Mucosa of stomach (tissue), 1 donor: ENCODE measurements at regions not wholly inside any gene's neighbourhood (a gene's known extent, or its start where the extent isn't known, plus 50 kb on each side); places are given as distances from the start of the nearest gene placed in this dataset.
"Not testable (repeated sequence)": the region's sequence is repeated elsewhere in the genome, so short reads cannot be mapped to it uniquely, and the experiment has no call there.

Source experiments
- H3K27me3 ChIP-seq: one replicate; pipeline ENCODE4 v1.7.0; 2013; ENCODE audit warnings: mild to moderate bottlenecking, low read length; ENCODE audit not compliant: control insufficient read depth, insufficient read depth
- H3K36me3 ChIP-seq: one replicate; pipeline ENCODE4 v1.7.0; 2013; ENCODE audit warnings: low read length; ENCODE audit not compliant: control insufficient read depth, insufficient read depth
- H3K4me1 ChIP-seq: one replicate; pipeline ENCODE4 v1.7.0; 2013; ENCODE audit warnings: mild to moderate bottlenecking, low read length; ENCODE audit not compliant: control insufficient read depth, insufficient read depth
- H3K4me3 ChIP-seq: one replicate; pipeline ENCODE4 v1.7.0; 2013; ENCODE audit warnings: low read length
- H3K9ac ChIP-seq: one replicate; pipeline ENCODE4 v1.7.0; 2013; ENCODE audit warnings: mild to moderate bottlenecking, low read length, moderate library complexity
- H3K9me3 ChIP-seq: one replicate; pipeline ENCODE4 v1.7.0; 2013; ENCODE audit warnings: mild to moderate bottlenecking, low read length, moderate library complexity; ENCODE audit not compliant: control insufficient read depth
- donor health status: Pancreatic carcinoma.

- no peaks in the 10 kb centered on the region for H3K4me1 ChIP-seq
- H3K9ac ChIP-seq = no peak overlapping the region
- H3K27me3 ChIP-seq = no peaks in the 10 kb centered on the region
- H3K36me3 ChIP-seq = no peaks in the 10 kb centered on the region
- no peak overlapping the region for H3K4me3 ChIP-seq
- H3K9me3 ChIP-seq = no peaks in the 10 kb centered on the region
Observed at GRCh38 chr6:16884526-16884925, 123.3 kb upstream of the ATXN1 start.

- H3K9me3 ChIP-seq = no peaks in the 10 kb centered on the region
- no peak overlapping the region for H3K4me3 ChIP-seq
- no peaks in the 10 kb centered on the region for H3K27me3 ChIP-seq
- H3K9ac ChIP-seq = no peak overlapping the region
- no peaks in the 10 kb centered on the region for H3K4me1 ChIP-seq
- no peaks in the 10 kb centered on the region for H3K36me3 ChIP-seq
Observed at GRCh38 chr6:16883414-16883813, 122.2 kb upstream of the ATXN1 start.

GRCh38 chr6:16882230-16882629, 121.0 kb upstream of the ATXN1 start:
- Histone ChIP-seq H3K27me3 (no peaks in the 10 kb centered on the region), H3K4me1 (no peaks in the 10 kb centered on the region), H3K36me3 (no peaks in the 10 kb centered on the region), H3K9ac (no peak overlapping the region), H3K4me3 (no peak overlapping the region), H3K9me3 (no peaks in the 10 kb centered on the region)

GRCh38 chr6:16876852-16877251, 115.6 kb upstream of the ATXN1 start:
- not testable (repeated sequence) for H3K36me3 ChIP-seq

GRCh38 chr6:16876201-16876600, 114.9 kb upstream of the ATXN1 start:
- H3K9ac ChIP-seq = no peak overlapping the region
- H3K27me3 ChIP-seq = no peaks in the 10 kb centered on the region
- no peaks in the 10 kb centered on the region for H3K4me1 ChIP-seq
- no peaks in the 10 kb centered on the region for H3K36me3 ChIP-seq
- no peak overlapping the region for H3K4me3 ChIP-seq
- H3K9me3 ChIP-seq = no peaks in the 10 kb centered on the region

More at GRCh38 chr6:16876852-16877251, 115.6 kb upstream of the ATXN1 start:
- not testable (repeated sequence) for H3K9ac ChIP-seq, H3K4me3 ChIP-seq, H3K27me3 ChIP-seq, H3K9me3 ChIP-seq, H3K4me1 ChIP-seq

- Histone ChIP-seq H3K9me3 (no peaks in the 10 kb centered on the region), H3K4me3 (no peak overlapping the region), H3K27me3 (no peaks in the 10 kb centered on the region), H3K9ac (no peak overlapping the region), H3K4me1 (no peaks in the 10 kb centered on the region), H3K36me3 (no peaks in the 10 kb centered on the region)
Observed at GRCh38 chr6:16873698-16874097, 112.4 kb upstream of the ATXN1 start.

GRCh38 chr6:16872543-16873235, 111.4 kb upstream of the ATXN1 start:
- Histone ChIP-seq H3K4me1 (no peaks in the 10 kb centered on the region), H3K4me3 (no peak overlapping the region), H3K27me3 (no peaks in the 10 kb centered on the region), H3K9ac (no peak overlapping the region), H3K36me3 (no peaks in the 10 kb centered on the region), H3K9me3 (no peaks in the 10 kb centered on the region)

GRCh38 chr6:16871047-16871446, 109.8 kb upstream of the ATXN1 start:
- no peak overlapping the region for H3K4me3 ChIP-seq
- H3K27me3 ChIP-seq = no peaks in the 10 kb centered on the region
- H3K9me3 ChIP-seq = no peaks in the 10 kb centered on the region
- no peaks in the 10 kb centered on the region for H3K4me1 ChIP-seq
- H3K9ac ChIP-seq = no peak overlapping the region
- H3K36me3 ChIP-seq = no peaks in the 10 kb centered on the region

- H3K9ac ChIP-seq = no peak overlapping the region
- H3K36me3 ChIP-seq = no peaks in the 10 kb centered on the region
- no peaks in the 10 kb centered on the region for H3K4me1 ChIP-seq
- no peaks in the 10 kb centered on the region for H3K9me3 ChIP-seq
- H3K4me3 ChIP-seq = no peak overlapping the region
- H3K27me3 ChIP-seq = no peaks in the 10 kb centered on the region
Observed at GRCh38 chr6:16868968-16869367, 107.7 kb upstream of the ATXN1 start.

- Histone ChIP-seq H3K27me3 (no peaks in the 10 kb centered on the region), H3K36me3 (no peaks in the 10 kb centered on the region), H3K9ac (no peak overlapping the region), H3K4me1 (no peaks in the 10 kb centered on the region), H3K9me3 (no peaks in the 10 kb centered on the region), H3K4me3 (no peak overlapping the region)
Observed at GRCh38 chr6:16857969-16858592, 96.8 kb upstream of the ATXN1 start.

GRCh38 chr6:16855460-16855859, 94.2 kb upstream of the ATXN1 start:
- Histone ChIP-seq H3K36me3 (no peaks in the 10 kb centered on the region), H3K9ac (no peak overlapping the region), H3K4me3 (no peak overlapping the region), H3K4me1 (no peaks in the 10 kb centered on the region), H3K27me3 (no peaks in the 10 kb centered on the region), H3K9me3 (no peaks in the 10 kb centered on the region)

GRCh38 chr6:16854986-16855385, 93.7 kb upstream of the ATXN1 start:
- Histone ChIP-seq H3K9me3 (no peaks in the 10 kb centered on the region), H3K9ac (no peak overlapping the region), H3K36me3 (no peaks in the 10 kb centered on the region), H3K27me3 (no peaks in the 10 kb centered on the region), H3K4me1 (peaks cover 3% of the 10 kb centered on the region), H3K4me3 (no peak overlapping the region)
